HL-60 (cell line): ENCODE measurements at regions not wholly inside any gene's neighbourhood (a gene's known extent, or its start where the extent isn't known, plus 50 kb on each side); places are given as distances from the start of the nearest gene placed in this dataset.

Experiments used
- POLR2AphosphoS5 ChIP-seq: IDR thresholded peaks from 2 replicates; pipeline ENCODE4 v1.6.1; 2012; ENCODE audit warnings: low read depth
- SPI1 ChIP-seq: IDR thresholded peaks from 2 replicates; pipeline ENCODE4 v1.6.1; 2012; ENCODE audit warnings: low read depth, mild to moderate bottlenecking, borderline replicate concordance
- TF ChIP-seq, protein P1 (sequence below): IDR thresholded peaks from one replicate; pipeline ENCODE4 v1.5.1; 2011; ENCODE audit warnings: low read length, control low read depth, inconsistent platforms; ENCODE audit not compliant: insufficient read depth

DNA sequence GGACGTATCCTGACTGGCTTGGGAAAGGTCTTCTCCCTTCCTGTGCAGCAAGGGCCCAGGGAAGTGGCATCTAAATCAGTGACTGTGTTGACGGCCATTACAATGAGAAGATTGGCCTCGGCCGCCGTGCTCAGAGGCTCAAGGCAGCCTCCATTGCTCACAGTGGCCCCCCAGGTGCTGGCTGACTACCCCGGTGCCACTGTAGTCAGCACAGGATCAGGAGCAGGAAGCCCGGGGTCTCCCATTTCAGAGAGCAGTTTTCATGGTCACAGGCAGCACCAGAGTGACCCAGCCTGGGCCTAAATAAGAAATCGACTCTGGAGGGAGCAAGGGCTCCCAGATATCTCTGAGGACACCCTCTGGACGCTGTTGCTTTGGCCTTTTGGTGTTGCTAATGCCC lies 219.4 kb upstream of the ARL4C start:
- TF ChIP-seq, protein P1, sequence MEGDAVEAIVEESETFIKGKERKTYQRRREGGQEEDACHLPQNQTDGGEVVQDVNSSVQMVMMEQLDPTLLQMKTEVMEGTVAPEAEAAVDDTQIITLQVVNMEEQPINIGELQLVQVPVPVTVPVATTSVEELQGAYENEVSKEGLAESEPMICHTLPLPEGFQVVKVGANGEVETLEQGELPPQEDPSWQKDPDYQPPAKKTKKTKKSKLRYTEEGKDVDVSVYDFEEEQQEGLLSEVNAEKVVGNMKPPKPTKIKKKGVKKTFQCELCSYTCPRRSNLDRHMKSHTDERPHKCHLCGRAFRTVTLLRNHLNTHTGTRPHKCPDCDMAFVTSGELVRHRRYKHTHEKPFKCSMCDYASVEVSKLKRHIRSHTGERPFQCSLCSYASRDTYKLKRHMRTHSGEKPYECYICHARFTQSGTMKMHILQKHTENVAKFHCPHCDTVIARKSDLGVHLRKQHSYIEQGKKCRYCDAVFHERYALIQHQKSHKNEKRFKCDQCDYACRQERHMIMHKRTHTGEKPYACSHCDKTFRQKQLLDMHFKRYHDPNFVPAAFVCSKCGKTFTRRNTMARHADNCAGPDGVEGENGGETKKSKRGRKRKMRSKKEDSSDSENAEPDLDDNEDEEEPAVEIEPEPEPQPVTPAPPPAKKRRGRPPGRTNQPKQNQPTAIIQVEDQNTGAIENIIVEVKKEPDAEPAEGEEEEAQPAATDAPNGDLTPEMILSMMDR: no peak
- TF ChIP-seq POLR2AphosphoS5: no peak
- no peak for TF ChIP-seq SPI1
